ENCODE measurements at regions not wholly inside any gene's neighbourhood (a gene's known extent, or its start where the extent isn't known, plus 50 kb on each side); places are given as distances from the start of the nearest gene placed in this dataset.

- no peaks in the 10 kb centered on the region for H3K27me3 ChIP-seq (replicated peaks)
- no peak for TF ChIP-seq CTCF (IDR thresholded peaks at IDR 0.05; ENCODE audit: low read depth, low read length, missing control alignments)
These were observed 172.8 kb downstream of the ACTL8 start for GRCh38 chr1:17927952-17928351.

GRCh38 chr1:17929224-17929623 lies 174.1 kb downstream of the ACTL8 start:
- DNase-seq: no peak

More at GRCh38 chr1:17927952-17928351, 172.8 kb downstream of the ACTL8 start:
- no peak for DNase-seq
- H3K36me3 ChIP-seq (replicated peaks): no peaks in the 10 kb centered on the region
- in situ Hi-C loops (cut with HindIII; ENCODE audit: low pct_ligation_motif_present, low sequenced_read_pairs): no loop called here
- no peak overlapping the region for H3K4me3 ChIP-seq (ENCODE audit: low read depth, low read length)
- no peak overlapping the region for H3K27ac ChIP-seq

GRCh38 chr1:17930635-17931034 lies 175.5 kb downstream of the ACTL8 start:
- H3K27ac ChIP-seq: no peak overlapping the region
- DNase-seq: no peak
- no peak for TF ChIP-seq CTCF (IDR thresholded peaks at IDR 0.05; ENCODE audit: low read depth, low read length, missing control alignments)
- H3K36me3 ChIP-seq (replicated peaks): no peaks in the 10 kb centered on the region
- in situ Hi-C loops (cut with HindIII; ENCODE audit: low pct_ligation_motif_present, low sequenced_read_pairs): no loop called here
- H3K27me3 ChIP-seq (replicated peaks): no peaks in the 10 kb centered on the region
- H3K4me3 ChIP-seq (ENCODE audit: low read depth, low read length): no peak overlapping the region

More at GRCh38 chr1:17929224-17929623, 174.1 kb downstream of the ACTL8 start:
- in situ Hi-C loops (cut with HindIII; ENCODE audit: low pct_ligation_motif_present, low sequenced_read_pairs): no loop called here
- Histone ChIP-seq H3K36me3 (replicated peaks) (no peaks in the 10 kb centered on the region), H3K27me3 (replicated peaks) (no peaks in the 10 kb centered on the region), H3K4me3 (ENCODE audit: low read depth, low read length) (no peak overlapping the region), H3K27ac (no peak overlapping the region)
- no peak for TF ChIP-seq CTCF (IDR thresholded peaks at IDR 0.05; ENCODE audit: low read depth, low read length, missing control alignments)

GRCh38 chr1:17932164-17932563 lies 175.4 kb upstream of the IGSF21 start:
- no peaks in the 10 kb centered on the region for H3K27me3 ChIP-seq (replicated peaks)
- no peak for DNase-seq
- in situ Hi-C loops (cut with HindIII; ENCODE audit: low pct_ligation_motif_present, low sequenced_read_pairs): no loop called here
- no peak for TF ChIP-seq CTCF (IDR thresholded peaks at IDR 0.05; ENCODE audit: low read depth, low read length, missing control alignments)
- H3K27ac ChIP-seq: no peak overlapping the region
- no peak overlapping the region for H3K4me3 ChIP-seq (ENCODE audit: low read depth, low read length)
- no peaks in the 10 kb centered on the region for H3K36me3 ChIP-seq (replicated peaks)

- Histone ChIP-seq H3K27me3 (replicated peaks) (no peaks in the 10 kb centered on the region), H3K27ac (no peak overlapping the region), H3K4me3 (ENCODE audit: low read depth, low read length) (no peak overlapping the region), H3K36me3 (replicated peaks) (no peaks in the 10 kb centered on the region)
- TF ChIP-seq CTCF (IDR thresholded peaks at IDR 0.05; ENCODE audit: low read depth, low read length, missing control alignments): no peak
- in situ Hi-C loops (cut with HindIII; ENCODE audit: low pct_ligation_motif_present, low sequenced_read_pairs): no loop called here
- no peak for DNase-seq
These were observed 174.1 kb upstream of the IGSF21 start for GRCh38 chr1:17933501-17933900.

GRCh38 chr1:17933971-17934370 lies 173.6 kb upstream of the IGSF21 start:
- in situ Hi-C loops (cut with HindIII; ENCODE audit: low pct_ligation_motif_present, low sequenced_read_pairs): no loop called here
- Histone ChIP-seq H3K27me3 (replicated peaks) (no peaks in the 10 kb centered on the region), H3K36me3 (replicated peaks) (no peaks in the 10 kb centered on the region), H3K4me3 (ENCODE audit: low read depth, low read length) (no peak overlapping the region), H3K27ac (no peak overlapping the region)
- DNase-seq: no peak
- no peak for TF ChIP-seq CTCF (IDR thresholded peaks at IDR 0.05; ENCODE audit: low read depth, low read length, missing control alignments)

All from brain microvascular endothelial cell (primary cell).